GM13976 (cell line): ENCODE measurements at regions not wholly inside any gene's neighbourhood (a gene's known extent, or its start where the extent isn't known, plus 50 kb on each side); places are given as distances from the start of the nearest gene placed in this dataset.

ENCODE experiments used
- DNase-seq: peaks from one replicate; pipeline ENCODE4 v3.0.0; 2012; ENCODE audit warnings: low spot score
- in situ Hi-C: fragments of 300-500 bp; cut with MboI; formaldehyde crosslinking; loops from one replicate; pipeline ENCODE4 v1.12.0; 2022; ENCODE audit warnings: low sequenced_read_pairs, mixed read lengths, inconsistent platforms; ENCODE audit not compliant: unreplicated experiment
- TF ChIP-seq, protein P1 (sequence below): IDR thresholded peaks from 2 replicates; pipeline ENCODE4 v1.5.1; 2012; ENCODE audit warnings: borderline replicate concordance, mild to moderate bottlenecking; ENCODE audit not compliant: insufficient read depth; ENCODE audit errors: extremely low read depth, missing control alignments, control extremely low read depth

DNA sequence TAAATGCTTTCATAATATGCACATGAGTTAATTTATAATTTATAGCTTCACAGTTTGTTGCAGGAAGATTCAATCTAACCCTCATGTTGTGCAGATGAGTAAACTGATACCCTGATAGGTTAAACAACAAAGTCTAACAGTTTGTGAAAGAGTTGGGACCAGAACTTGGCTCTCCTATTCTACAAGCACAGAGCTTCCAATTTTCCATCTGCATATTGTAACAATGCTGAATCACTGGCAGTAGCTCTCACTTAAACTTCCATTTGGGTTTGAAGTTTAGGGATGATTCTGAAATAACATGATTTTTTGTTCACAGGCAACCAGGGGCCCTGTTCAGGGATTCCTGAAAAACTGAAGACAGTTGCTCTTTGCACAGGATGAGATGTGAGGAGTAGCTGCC is 179.3 kb downstream of the XPNPEP1 start:
- TF ChIP-seq, protein P1, sequence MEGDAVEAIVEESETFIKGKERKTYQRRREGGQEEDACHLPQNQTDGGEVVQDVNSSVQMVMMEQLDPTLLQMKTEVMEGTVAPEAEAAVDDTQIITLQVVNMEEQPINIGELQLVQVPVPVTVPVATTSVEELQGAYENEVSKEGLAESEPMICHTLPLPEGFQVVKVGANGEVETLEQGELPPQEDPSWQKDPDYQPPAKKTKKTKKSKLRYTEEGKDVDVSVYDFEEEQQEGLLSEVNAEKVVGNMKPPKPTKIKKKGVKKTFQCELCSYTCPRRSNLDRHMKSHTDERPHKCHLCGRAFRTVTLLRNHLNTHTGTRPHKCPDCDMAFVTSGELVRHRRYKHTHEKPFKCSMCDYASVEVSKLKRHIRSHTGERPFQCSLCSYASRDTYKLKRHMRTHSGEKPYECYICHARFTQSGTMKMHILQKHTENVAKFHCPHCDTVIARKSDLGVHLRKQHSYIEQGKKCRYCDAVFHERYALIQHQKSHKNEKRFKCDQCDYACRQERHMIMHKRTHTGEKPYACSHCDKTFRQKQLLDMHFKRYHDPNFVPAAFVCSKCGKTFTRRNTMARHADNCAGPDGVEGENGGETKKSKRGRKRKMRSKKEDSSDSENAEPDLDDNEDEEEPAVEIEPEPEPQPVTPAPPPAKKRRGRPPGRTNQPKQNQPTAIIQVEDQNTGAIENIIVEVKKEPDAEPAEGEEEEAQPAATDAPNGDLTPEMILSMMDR, result no peak
- no peak for DNase-seq
- in situ Hi-C loops, result no loop called here

DNA sequence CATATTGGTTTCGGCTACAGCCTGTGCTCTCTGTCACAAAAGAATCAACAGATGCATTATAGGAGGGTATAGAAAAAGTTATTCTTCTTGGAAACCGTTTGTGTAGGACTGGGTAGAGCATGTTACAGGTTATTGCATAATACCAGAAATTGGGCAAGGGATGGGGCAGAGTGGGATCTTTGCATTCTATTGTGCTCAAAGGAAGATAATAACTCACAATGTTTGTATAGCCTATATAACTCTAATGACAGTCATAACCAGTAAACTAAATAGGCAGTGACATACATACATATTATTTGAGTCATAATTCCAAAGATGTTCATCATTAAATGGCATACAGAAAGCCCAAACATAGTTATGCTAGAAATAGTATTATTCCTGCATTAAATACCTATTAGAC is 179.7 kb downstream of the XPNPEP1 start:
- TF ChIP-seq, protein P1, result no peak
- in situ Hi-C loops, result no loop called here
- DNase-seq, result no peak

DNA sequence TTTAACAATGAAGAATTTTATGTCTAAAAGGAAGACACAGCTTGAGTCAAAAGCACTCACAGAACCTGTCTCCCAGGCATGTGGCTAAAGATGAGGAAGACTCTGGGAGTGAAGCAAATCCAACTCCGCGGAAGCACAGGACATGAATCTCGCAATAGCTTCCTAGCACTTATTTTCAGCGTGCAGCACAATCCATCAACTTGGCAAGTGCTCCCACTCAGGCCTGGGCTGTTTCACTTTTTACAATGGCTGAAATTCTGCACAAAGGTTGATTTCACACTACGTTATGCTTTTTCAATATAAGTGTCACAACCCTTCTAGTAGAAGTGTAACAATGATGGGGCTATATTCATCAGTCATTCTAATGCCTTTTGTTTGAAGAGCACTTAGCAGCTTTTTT is 180.2 kb downstream of the XPNPEP1 start:
- in situ Hi-C loops, result no loop called here
- TF ChIP-seq, protein P1, result no peak
- no peak for DNase-seq

DNA sequence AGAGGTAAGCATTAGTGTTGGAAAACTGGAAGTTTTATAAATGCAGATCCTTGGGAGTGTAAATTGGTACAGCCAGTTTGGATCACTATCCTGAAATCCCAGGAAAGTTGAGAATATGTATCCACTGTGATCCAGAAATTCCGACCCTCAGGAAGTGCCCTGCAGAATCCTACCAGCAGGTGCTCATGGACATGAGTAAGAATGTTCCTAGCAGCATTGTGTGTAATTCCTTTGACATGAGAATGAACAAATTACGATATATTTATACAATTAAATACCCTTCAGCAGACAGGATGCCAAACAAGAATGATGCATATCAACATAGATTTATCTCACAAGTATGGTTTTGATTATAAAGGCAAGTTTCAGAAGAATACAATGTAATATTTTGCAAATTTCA is 181.6 kb downstream of the XPNPEP1 start:
- TF ChIP-seq, protein P1, result no peak
- in situ Hi-C loops, result no loop called here
- DNase-seq, result no peak

DNA sequence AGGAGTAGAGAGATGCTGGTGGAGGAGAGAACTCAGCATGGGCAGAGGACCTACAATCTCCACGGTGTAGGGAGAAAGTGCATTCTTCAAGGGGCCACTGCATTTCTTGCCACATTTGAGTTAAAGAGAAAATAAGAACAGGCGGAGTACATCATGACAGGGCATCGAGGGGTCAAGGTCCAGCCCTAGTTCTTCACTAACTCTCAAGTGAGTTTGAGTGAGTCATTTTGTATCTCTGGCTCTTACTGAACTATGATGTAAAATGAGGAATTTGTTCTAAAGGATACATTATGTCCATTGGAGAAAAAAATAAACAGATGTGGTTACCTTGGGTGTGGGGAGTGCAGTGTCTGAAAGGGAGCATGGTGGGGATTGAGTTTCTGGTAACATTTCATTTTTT is 182.9 kb downstream of the XPNPEP1 start:
- TF ChIP-seq, protein P1, result no peak
- DNase-seq, result no peak
- in situ Hi-C loops, result no loop called here

DNA sequence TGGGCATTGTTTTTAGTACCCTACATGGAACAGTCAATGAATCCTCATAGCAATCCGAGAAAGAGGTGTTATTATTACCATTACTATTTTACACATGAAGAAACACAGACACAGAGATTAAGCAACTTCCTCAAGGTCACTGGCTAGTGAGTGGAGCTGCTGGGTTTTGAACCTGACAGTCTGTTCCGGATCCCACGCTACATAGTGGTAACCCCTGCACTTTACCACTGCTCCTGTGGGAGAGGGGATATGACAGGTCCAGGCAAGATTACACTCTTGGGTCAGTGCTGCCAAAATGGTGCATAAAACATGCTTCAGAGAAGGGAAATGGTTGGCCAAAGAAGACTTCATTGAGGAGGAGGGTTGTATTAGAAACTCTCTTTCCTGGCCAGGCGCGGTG is 185.7 kb downstream of the XPNPEP1 start:
- TF ChIP-seq, protein P1, result no peak
- in situ Hi-C loops, result no loop called here
- no peak for DNase-seq

DNA sequence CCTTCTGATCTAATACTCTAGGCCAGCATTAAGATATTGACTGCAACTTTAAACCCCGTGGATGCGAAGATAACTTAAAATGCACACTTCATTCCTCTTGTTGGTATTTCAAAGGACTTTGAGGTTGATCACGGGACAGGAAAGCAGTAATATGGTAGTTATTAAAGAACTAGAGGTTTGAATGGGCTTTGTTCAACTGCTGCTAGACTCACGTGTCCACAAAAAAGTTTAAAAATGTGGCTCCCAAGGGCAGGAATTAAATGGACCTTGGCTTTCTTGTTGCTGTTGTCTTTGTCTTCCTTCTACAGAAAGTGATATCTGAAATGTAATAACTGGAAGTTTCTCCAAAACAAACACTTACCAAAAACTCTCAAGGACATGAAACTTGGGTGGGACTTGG is 186.3 kb downstream of the XPNPEP1 start:
- no peak for DNase-seq
- in situ Hi-C loops, result no loop called here

More for the DNA sequence above, 186.3 kb downstream of the XPNPEP1 start:
- TF ChIP-seq, protein P1, result no peak
